ENCODE measurements at regions not wholly inside any gene's neighbourhood (a gene's known extent, or its start where the extent isn't known, plus 50 kb on each side); places are given as distances from the start of the nearest gene placed in this dataset.

DNA sequence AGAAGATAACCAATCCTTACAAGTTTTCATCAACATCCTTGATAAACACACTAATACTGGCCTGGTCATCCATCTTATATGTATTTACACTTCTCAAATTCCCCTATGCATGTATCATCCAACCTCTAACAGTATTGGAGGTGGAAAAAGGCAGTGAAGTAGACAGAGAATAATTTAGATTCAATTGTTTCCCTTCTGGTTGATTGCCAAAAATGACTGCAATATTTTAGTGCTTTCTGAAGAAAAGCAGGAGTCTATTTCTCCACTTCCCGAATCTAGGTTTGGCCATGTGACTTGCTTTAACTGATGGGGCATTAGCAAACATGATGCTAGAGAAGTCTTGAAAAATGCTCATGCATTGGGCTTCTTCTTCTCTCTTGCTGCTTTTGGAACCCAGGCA, 78.3 kb upstream of the METAP2 start:
- H3K27me3 ChIP-seq (ENCODE audit: insufficient read depth), result no peaks in the 10 kb centered on the region
- peaks cover 4% of the 10 kb centered on the region for H3K27me3 Mint-ChIP-seq (ENCODE audit: insufficient read depth, low read depth, poor library complexity)
- no peak overlapping the region for H3K4me3 ChIP-seq
- no peaks in the 10 kb centered on the region for H4K20me1 ChIP-seq (replicated peaks; ENCODE audit: insufficient read depth)
- 0 out of 2 replicates have a peak, but pooled peaks cover 5% of the 10 kb centered on the region for H3K9me2 ChIP-seq (ENCODE audit: insufficient read depth)
- H2AFZ ChIP-seq, result no peak overlapping the region
- DNase-seq (ENCODE audit: low spot score), result no peak
- no peak overlapping the region for H3K27ac Mint-ChIP-seq
- no peak overlapping the region for H3K4me3 Mint-ChIP-seq
- no peaks in the 10 kb centered on the region for H3K4me1 Mint-ChIP-seq
- TF ChIP-seq, protein P1, sequence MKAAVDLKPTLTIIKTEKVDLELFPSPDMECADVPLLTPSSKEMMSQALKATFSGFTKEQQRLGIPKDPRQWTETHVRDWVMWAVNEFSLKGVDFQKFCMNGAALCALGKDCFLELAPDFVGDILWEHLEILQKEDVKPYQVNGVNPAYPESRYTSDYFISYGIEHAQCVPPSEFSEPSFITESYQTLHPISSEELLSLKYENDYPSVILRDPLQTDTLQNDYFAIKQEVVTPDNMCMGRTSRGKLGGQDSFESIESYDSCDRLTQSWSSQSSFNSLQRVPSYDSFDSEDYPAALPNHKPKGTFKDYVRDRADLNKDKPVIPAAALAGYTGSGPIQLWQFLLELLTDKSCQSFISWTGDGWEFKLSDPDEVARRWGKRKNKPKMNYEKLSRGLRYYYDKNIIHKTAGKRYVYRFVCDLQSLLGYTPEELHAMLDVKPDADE (IDR thresholded peaks at IDR 0.05), result no peak
- TF ChIP-seq CREB1 (CRISPR knock-in tag; IDR thresholded peaks at IDR 0.05; ENCODE audit: low read depth) (no peak), NANOG (IDR thresholded peaks at IDR 0.05; ENCODE audit: borderline replicate concordance) (no peak)
- peaks cover 63% of the 10 kb centered on the region for H3K9me3 Mint-ChIP-seq
- H3K79me2 ChIP-seq (replicated peaks; ENCODE audit: insufficient read depth), result no peaks in the 10 kb centered on the region
- peaks cover 13% of the 10 kb centered on the region; the same call in 1 of the 2 replicates for H3K36me3 ChIP-seq (ENCODE audit: insufficient read depth)
- no peak overlapping the region for H3K4me2 ChIP-seq
- H3K36me3 Mint-ChIP-seq (ENCODE audit: low read depth), result peaks cover 28% of the 10 kb centered on the region
- H3K27ac ChIP-seq (ENCODE audit: low read depth), result no peak overlapping the region
- H3F3A ChIP-seq (replicated peaks; ENCODE audit: low read depth), result no peaks in the 10 kb centered on the region
- ATAC-seq, result no peak
- H3K4me1 ChIP-seq (ENCODE audit: insufficient read depth), result 0 out of 2 replicates have a peak, but pooled peaks cover 2% of the 10 kb centered on the region

DNA sequence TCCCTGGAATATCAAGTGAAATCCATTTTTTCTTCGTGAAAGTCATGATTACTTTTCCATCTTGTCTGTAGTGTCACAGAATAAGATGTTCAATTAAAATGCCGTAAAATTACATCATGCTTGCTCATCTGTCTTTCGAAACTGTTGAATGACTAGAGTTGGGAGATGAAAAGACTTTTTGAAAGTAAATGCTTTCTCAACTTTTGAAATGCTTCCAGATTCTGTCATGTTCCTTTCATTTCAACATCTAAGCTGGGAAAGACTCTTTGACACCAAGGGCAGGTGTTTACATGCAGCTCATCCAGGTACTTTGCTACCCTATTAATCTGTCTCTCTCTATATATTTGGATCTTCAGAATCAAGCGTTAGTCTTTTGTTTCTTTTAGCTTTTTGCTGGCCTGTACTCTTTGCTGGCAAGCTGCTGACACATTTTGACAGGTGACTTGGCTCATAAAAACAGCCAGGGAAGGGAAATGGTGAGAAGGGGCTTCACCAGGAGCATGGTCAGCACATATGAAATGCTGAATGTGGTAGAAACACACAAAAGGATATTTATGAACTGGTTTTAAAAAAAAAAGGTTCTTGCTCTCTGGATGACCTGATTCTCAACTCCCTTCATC, 77.0 kb upstream of the METAP2 start:
- Histone ChIP-seq H4K20me1 (replicated peaks; ENCODE audit: insufficient read depth) (no peaks in the 10 kb centered on the region), H2AFZ (no peak overlapping the region), H3K27ac (ENCODE audit: low read depth) (no peak overlapping the region), H3K4me1 (ENCODE audit: insufficient read depth) (no peaks in the 10 kb centered on the region), H3K4me3 (no peak overlapping the region), H3K9me2 (ENCODE audit: insufficient read depth) (0 out of 2 replicates have a peak, but pooled peaks cover 5% of the 10 kb centered on the region), H3K36me3 (ENCODE audit: insufficient read depth) (peaks cover 9% of the 10 kb centered on the region; the same call in 1 of the 2 replicates), H3K4me2 (no peak overlapping the region), H3F3A (replicated peaks; ENCODE audit: low read depth) (no peaks in the 10 kb centered on the region), H3K27me3 (ENCODE audit: insufficient read depth) (no peaks in the 10 kb centered on the region), H3K79me2 (replicated peaks; ENCODE audit: insufficient read depth) (no peaks in the 10 kb centered on the region)
- Mint-ChIP-seq H3K4me3 (no peak overlapping the region), H3K36me3 (ENCODE audit: low read depth) (peaks cover 18% of the 10 kb centered on the region), H3K9me3 (peaks cover 52% of the 10 kb centered on the region), H3K4me1 (0 out of 3 replicates have a peak, but pooled peaks cover 4% of the 10 kb centered on the region), H3K27me3 (ENCODE audit: insufficient read depth, low read depth, poor library complexity) (peaks cover 10% of the 10 kb centered on the region), H3K27ac (no peak overlapping the region)
- no peak for DNase-seq (ENCODE audit: low spot score)
- no peak for ATAC-seq
- TF ChIP-seq STAT1 (IDR thresholded peaks at IDR 0.05; ENCODE audit: unreplicated experiment), result no peak
- TF ChIP-seq ZNF462 (CRISPR knock-in tag; IDR thresholded peaks at IDR 0.05), result no peak
- TF ChIP-seq ZNF114 (CRISPR knock-in tag; IDR thresholded peaks at IDR 0.05), result no peak
- no peak for TF ChIP-seq EZH2phosphoT487 (IDR thresholded peaks at IDR 0.05; ENCODE audit: unreplicated experiment)
- TF ChIP-seq ZNF331 (CRISPR knock-in tag; IDR thresholded peaks at IDR 0.05; ENCODE audit: low read depth), result no peak
- TF ChIP-seq, protein P1 (IDR thresholded peaks at IDR 0.05), result no peak
- no peak for TF ChIP-seq CREB1 (CRISPR knock-in tag; IDR thresholded peaks at IDR 0.05; ENCODE audit: low read depth)
- TF ChIP-seq NANOG (IDR thresholded peaks at IDR 0.05; ENCODE audit: borderline replicate concordance), result no peak
- no peak for TF ChIP-seq EZH2 (IDR thresholded peaks at IDR 0.05; ENCODE audit: low read depth, unreplicated experiment)
- TF ChIP-seq POLR2AphosphoS5 (IDR thresholded peaks at IDR 0.05; ENCODE audit: low read depth), result no peak
- TF ChIP-seq JUNB (IDR thresholded peaks at IDR 0.05; ENCODE audit: unreplicated experiment), result no peak

All from GM23338 (cell line).